ENCODE measurements at regions not wholly inside any gene's neighbourhood (a gene's known extent, or its start where the extent isn't known, plus 50 kb on each side); places are given as distances from the start of the nearest gene placed in this dataset.

GRCh38 chr10:105682911-105683310 is 1041.8 kb downstream of the SORCS3 start:
- ATAC-seq (ENCODE audit: low read depth) (no peak), DNase-seq (no peak)
- intact Hi-C loops (cut with micrococcal nuclease): no loop called here
- no peak overlapping the region for H3K4me3 ChIP-seq (ENCODE audit: insufficient read depth, low read depth, low read length)
- H3K4me2 ChIP-seq (ENCODE audit: low read depth, low read length): no peak overlapping the region
- H3K14ac ChIP-seq (replicated peaks; ENCODE audit: low read depth, low read length): no peak overlapping the region
- CTCF ChIA-PET: no interaction called here
- POLR2A ChIA-PET (ENCODE audit: unreplicated experiment): no interaction called here
- H3K36me3 ChIP-seq (ENCODE audit: control insufficient read depth, insufficient read depth, low read length): no peaks in the 10 kb centered on the region
- H2BK5ac ChIP-seq (ENCODE audit: low read depth, low read length, poor library complexity, severe bottlenecking): no peak overlapping the region
- H2BK120ac ChIP-seq (ENCODE audit: low read depth, low read length): no peak overlapping the region
- no peaks in the 10 kb centered on the region for H3K9me1 ChIP-seq (ENCODE audit: insufficient read depth, low read length)
- no peak overlapping the region for H2BK15ac ChIP-seq (ENCODE audit: low read depth, low read length)
- no peak overlapping the region for H4K5ac ChIP-seq (ENCODE audit: low read depth, low read length)
- no peak overlapping the region for H3K27ac ChIP-seq (ENCODE audit: insufficient read depth, low read length)
- WGBS, 2 experiments (ENCODE audit: extremely low coverage in 2 of 2, insufficient read length in 1 of 2): no CpG with 5 or more reads among the region's 3 CpGs
- H4K20me1 ChIP-seq (ENCODE audit: insufficient read depth, low read length): no peaks in the 10 kb centered on the region
- H3K4ac ChIP-seq (ENCODE audit: low read depth, low read length): no peak overlapping the region
- H3K9me3 ChIP-seq (ENCODE audit: control insufficient read depth, insufficient read depth, low read length): peaks cover 6% of the 10 kb centered on the region
- H2AFZ ChIP-seq (replicated peaks; ENCODE audit: low read length, poor library complexity): no peak overlapping the region
- dilution Hi-C loops (cut with HindIII; ENCODE audit: low sequenced_read_pairs, unreplicated experiment): no loop called here
- no peak overlapping the region for H4K91ac ChIP-seq (ENCODE audit: insufficient read depth, low read depth, low read length)
- H2AK9ac ChIP-seq (replicated peaks; ENCODE audit: low read depth, low read length, poor library complexity): no peak overlapping the region
- H3K79me1 ChIP-seq (ENCODE audit: low read depth in 1 of 2, low read length in 2 of 2): no peaks in the 10 kb centered on the region
- H3K56ac ChIP-seq (ENCODE audit: extremely low read depth, insufficient read depth, low read length): no peak overlapping the region
- H2AK5ac ChIP-seq (ENCODE audit: low read depth, low read length): no peak overlapping the region
- in situ Hi-C loops (cut with MboI; ENCODE audit: low sequenced_read_pairs): no loop called here
- H3K9ac ChIP-seq (ENCODE audit: low read depth, low read length): no peak overlapping the region
- BruUV-seq (replicated peaks): no TSS peak
- no peak overlapping the region for H3K18ac ChIP-seq (ENCODE audit: low read depth, low read length)
- no peak overlapping the region for H4K8ac ChIP-seq (ENCODE audit: low read depth in 2 of 2, low read length in 2 of 2)
- no peak overlapping the region for H2BK20ac ChIP-seq (ENCODE audit: low read depth, low read length)
- no peaks in the 10 kb centered on the region for H3K27me3 ChIP-seq (ENCODE audit: control insufficient read depth, insufficient read depth, low read length)
- no peaks in the 10 kb centered on the region for H3K4me1 ChIP-seq (ENCODE audit: control insufficient read depth, insufficient read depth, low read length)
- no peak overlapping the region for H3K23ac ChIP-seq (ENCODE audit: low read depth, low read length)
- TF ChIP-seq CEBPB (IDR thresholded peaks at IDR 0.05; ENCODE audit: low read depth, low read length): no peak
